DOHH2 (cell line): ENCODE measurements at regions not wholly inside any gene's neighbourhood (a gene's known extent, or its start where the extent isn't known, plus 50 kb on each side); places are given as distances from the start of the nearest gene placed in this dataset.

ENCODE experiments used
- CTCF ChIP-seq: fragments of 200-600 bp; sonication (generic); IDR thresholded peaks from one replicate; pipeline ENCODE4 v1.5.1; 2014; ENCODE audit warnings: antibody characterized with exemption, mild to moderate bottlenecking, low read depth, low read length; ENCODE audit not compliant: poor library complexity, severe bottlenecking
- EZH2phosphoT487 ChIP-seq: fragments of 200-600 bp; sonication (generic); IDR thresholded peaks from 2 replicates; pipeline ENCODE4 v1.6.1; 2017; ENCODE audit warnings: borderline replicate concordance, mild to moderate bottlenecking, antibody characterized with exemption, low read length, moderate library complexity, mixed read lengths

GRCh38 chr4:186857793-186858192 lies 134.1 kb upstream of the FAT1 start:
- TF ChIP-seq EZH2phosphoT487 (no peak), CTCF (no peak)
